HCT116 (cell line): ENCODE measurements at regions not wholly inside any gene's neighbourhood (a gene's known extent, or its start where the extent isn't known, plus 50 kb on each side); places are given as distances from the start of the nearest gene placed in this dataset.

Source experiments
- CTCF ChIP-seq, 3 experiments: fragments of 200-600 bp in 1 of 3; sonication (generic) in 1 of 3; IDR thresholded peaks in 2 of 3; conservative IDR thresholded peaks in 1 of 3; 2 replicates each; pipeline ENCODE4 v1.5.1; 2012 to 2017; ENCODE audit warnings: low read depth in 2 of 3, low read length in 2 of 3, antibody characterized with exemption in 1 of 3, borderline replicate concordance in 1 of 3, control low read depth in 1 of 3, mild to moderate bottlenecking in 1 of 3, mixed read lengths in 1 of 3, mixed run types in 1 of 3, moderate library complexity in 1 of 3; ENCODE audit not compliant: insufficient read depth in 1 of 3
- EZH2 ChIP-seq: fragments of 200-600 bp; sonication (generic); IDR thresholded peaks from 2 replicates; pipeline ENCODE4 v1.6.1; 2017; ENCODE audit warnings: antibody characterized with exemption, mixed run types
- EZH2phosphoT487 ChIP-seq: fragments of 200-600 bp; IDR thresholded peaks from 2 replicates; pipeline ENCODE4 v1.6.1; 2018; ENCODE audit warnings: antibody characterized with exemption, borderline replicate concordance
- JUND ChIP-seq: IDR thresholded peaks from 2 replicates; pipeline ENCODE4 v1.6.1; 2012
- MAX ChIP-seq: IDR thresholded peaks from 2 replicates; pipeline ENCODE4 v1.6.1; 2012
- RAD21 ChIP-seq: IDR thresholded peaks from 2 replicates; pipeline ENCODE4 v1.6.1; 2012; ENCODE audit warnings: low read depth, mild to moderate bottlenecking
- ZFX ChIP-seq: fragments of 450-650 bp; IDR thresholded peaks from 2 replicates; pipeline ENCODE4 v1.6.1; 2017

- TF ChIP-seq CTCF (IDR thresholded peaks at IDR 0.05 in 2 of 3, conservative IDR thresholded peaks at IDR 0.05 in 1 of 3; ENCODE audit: borderline replicate concordance in 1 of 3, insufficient read depth in 1 of 3, low read depth in 2 of 3, low read length in 2 of 3): no peak
- TF ChIP-seq ZFX: no peak
- no peak for TF ChIP-seq EZH2
- no peak for TF ChIP-seq MAX
- no peak for TF ChIP-seq RAD21
- no peak for TF ChIP-seq JUND
- TF ChIP-seq EZH2phosphoT487: no peak
Observed at GRCh38 chr14:83101846-83102245, 1568.2 kb upstream of the SEL1L start.
